Nephron (organoid): ENCODE measurements at regions not wholly inside any gene's neighbourhood (a gene's known extent, or its start where the extent isn't known, plus 50 kb on each side); places are given as distances from the start of the nearest gene placed in this dataset.
"Not testable (repeated sequence)": the region's sequence is repeated elsewhere in the genome, so short reads cannot be mapped to it uniquely, and the experiment has no call there.

Experiments
- H3K27ac Mint-ChIP-seq, 3 experiments: 2 replicates each; pipeline ENCODE4 v1.8.0; 2020; ENCODE audit warnings: mixed read lengths in 3 of 3, mild to moderate bottlenecking in 2 of 3, moderate library complexity in 1 of 3
- H3K27me3 Mint-ChIP-seq: 2 replicates; pipeline ENCODE4 v1.8.0; 2021; ENCODE audit warnings: low read depth, mild to moderate bottlenecking, moderate library complexity, mixed read lengths
- H3K36me3 Mint-ChIP-seq: 2 replicates; pipeline ENCODE4 v1.8.0; 2020; ENCODE audit warnings: low read depth, mixed read lengths
- H3K4me1 Mint-ChIP-seq: 2 replicates; pipeline ENCODE4 v1.8.0; 2020; ENCODE audit warnings: mixed read lengths
- H3K4me3 Mint-ChIP-seq, 3 experiments: 2 replicates each; pipeline ENCODE4 v1.8.0; 2020; ENCODE audit warnings: mild to moderate bottlenecking in 3 of 3, mixed read lengths in 3 of 3, moderate library complexity in 2 of 3
- H3K9me3 Mint-ChIP-seq: 2 replicates; pipeline ENCODE4 v1.8.0; 2020; ENCODE audit warnings: mixed read lengths
- TF ChIP-seq, protein P1 (sequence below), 3 experiments: fragments of 200-600 bp; sonication (generic); IDR thresholded peaks; one replicate each; pipeline ENCODE4 v1.5.0; 2021; ENCODE audit warnings: antibody characterized with exemption in 3 of 3; ENCODE audit not compliant: unreplicated experiment in 3 of 3

- Mint-ChIP-seq H3K4me1 (peaks cover 17% of the 10 kb centered on the region), H3K9me3 (no peaks in the 10 kb centered on the region), H3K36me3 (no peaks in the 10 kb centered on the region), H3K27ac (no peak overlapping the region), H3K27me3 (peaks cover 4% of the 10 kb centered on the region), H3K4me3 (no peak overlapping the region)
- TF ChIP-seq, protein P1, sequence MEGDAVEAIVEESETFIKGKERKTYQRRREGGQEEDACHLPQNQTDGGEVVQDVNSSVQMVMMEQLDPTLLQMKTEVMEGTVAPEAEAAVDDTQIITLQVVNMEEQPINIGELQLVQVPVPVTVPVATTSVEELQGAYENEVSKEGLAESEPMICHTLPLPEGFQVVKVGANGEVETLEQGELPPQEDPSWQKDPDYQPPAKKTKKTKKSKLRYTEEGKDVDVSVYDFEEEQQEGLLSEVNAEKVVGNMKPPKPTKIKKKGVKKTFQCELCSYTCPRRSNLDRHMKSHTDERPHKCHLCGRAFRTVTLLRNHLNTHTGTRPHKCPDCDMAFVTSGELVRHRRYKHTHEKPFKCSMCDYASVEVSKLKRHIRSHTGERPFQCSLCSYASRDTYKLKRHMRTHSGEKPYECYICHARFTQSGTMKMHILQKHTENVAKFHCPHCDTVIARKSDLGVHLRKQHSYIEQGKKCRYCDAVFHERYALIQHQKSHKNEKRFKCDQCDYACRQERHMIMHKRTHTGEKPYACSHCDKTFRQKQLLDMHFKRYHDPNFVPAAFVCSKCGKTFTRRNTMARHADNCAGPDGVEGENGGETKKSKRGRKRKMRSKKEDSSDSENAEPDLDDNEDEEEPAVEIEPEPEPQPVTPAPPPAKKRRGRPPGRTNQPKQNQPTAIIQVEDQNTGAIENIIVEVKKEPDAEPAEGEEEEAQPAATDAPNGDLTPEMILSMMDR (IDR thresholded peaks at IDR 0.05; ENCODE audit: unreplicated experiment in 3 of 3) = no peak
Observed at GRCh38 chr1:115440733-115441132, 102.7 kb upstream of the NGF start.

GRCh38 chr1:115439520-115439919, 101.5 kb upstream of the NGF start:
- H3K27ac Mint-ChIP-seq, H3K27me3 Mint-ChIP-seq, H3K9me3 Mint-ChIP-seq: not testable (repeated sequence)

GRCh38 chr1:115437196-115437595, 99.1 kb upstream of the NGF start:
- H3K4me1 Mint-ChIP-seq = peaks cover 35% of the 10 kb centered on the region
- TF ChIP-seq, protein P1 (IDR thresholded peaks at IDR 0.05; ENCODE audit: unreplicated experiment in 3 of 3) = no peak
- no peaks in the 10 kb centered on the region for H3K36me3 Mint-ChIP-seq
- H3K27ac Mint-ChIP-seq = no peak overlapping the region
- no peaks in the 10 kb centered on the region for H3K9me3 Mint-ChIP-seq
- H3K27me3 Mint-ChIP-seq = peaks cover 4% of the 10 kb centered on the region
- no peak overlapping the region for H3K4me3 Mint-ChIP-seq

More at GRCh38 chr1:115439520-115439919, 101.5 kb upstream of the NGF start:
- H3K36me3 Mint-ChIP-seq, H3K4me3 Mint-ChIP-seq: not testable (repeated sequence)
- H3K4me1 Mint-ChIP-seq = peaks cover 23% of the 10 kb centered on the region

DNA sequence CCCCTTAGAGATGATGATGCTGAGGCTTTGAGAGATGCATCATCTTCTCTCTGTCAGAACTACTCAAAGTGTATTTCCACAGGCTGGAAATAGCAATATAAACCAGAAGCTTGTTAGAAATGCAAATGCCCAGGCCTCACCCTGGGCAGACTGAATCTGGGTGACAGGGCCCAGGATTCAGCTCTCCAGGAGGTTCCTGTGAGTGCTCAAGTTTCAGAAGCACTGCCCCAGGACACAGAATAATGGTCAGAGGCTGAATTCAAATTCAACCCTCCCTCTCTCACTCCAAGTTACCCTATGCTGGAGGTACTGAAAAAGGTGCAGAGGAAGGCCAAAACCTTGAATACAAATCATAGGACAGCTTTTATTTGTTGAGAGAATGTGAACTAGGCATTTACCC, 98.5 kb upstream of the NGF start:
- Mint-ChIP-seq H3K36me3 (no peaks in the 10 kb centered on the region), H3K4me3 (no peak overlapping the region), H3K9me3 (no peaks in the 10 kb centered on the region), H3K27ac (no peak overlapping the region), H3K27me3 (peaks cover 4% of the 10 kb centered on the region), H3K4me1 (peaks cover 35% of the 10 kb centered on the region)
- TF ChIP-seq, protein P1 (IDR thresholded peaks at IDR 0.05; ENCODE audit: unreplicated experiment in 3 of 3) = no peak

DNA sequence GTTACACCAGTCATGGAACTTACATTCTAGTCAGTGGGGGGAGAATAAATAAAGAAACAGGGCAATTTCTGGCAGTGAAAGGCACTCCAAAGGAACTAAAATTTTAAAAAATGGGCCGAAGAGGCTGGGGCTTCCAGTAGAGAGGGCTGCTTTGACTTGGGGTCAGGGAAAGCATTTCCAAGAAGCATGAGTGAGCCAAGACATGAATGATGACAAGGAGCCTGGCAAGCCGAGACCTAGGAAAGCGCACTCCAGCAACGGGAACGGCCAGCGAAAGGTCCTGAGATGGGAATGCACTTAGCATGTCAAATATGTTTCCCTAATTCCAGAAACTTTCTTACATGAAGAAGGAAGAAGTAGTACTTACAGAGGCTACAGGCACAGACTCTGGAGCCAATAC, 95.4 kb upstream of the NGF start:
- Mint-ChIP-seq H3K9me3 (no peaks in the 10 kb centered on the region), H3K27ac (peak overlapping the region in 1 of 3 experiments; percentile 69), H3K4me3 (no peak overlapping the region), H3K36me3 (no peaks in the 10 kb centered on the region), H3K4me1 (peaks cover 24% of the 10 kb centered on the region), H3K27me3 (peaks cover 4% of the 10 kb centered on the region)
- TF ChIP-seq, protein P1 (IDR thresholded peaks at IDR 0.05; ENCODE audit: unreplicated experiment in 3 of 3) = no peak

- Mint-ChIP-seq H3K9me3 (no peaks in the 10 kb centered on the region), H3K27ac (no peak overlapping the region), H3K27me3 (no peaks in the 10 kb centered on the region)
Observed at GRCh38 chr1:115432061-115432460, 94.0 kb upstream of the NGF start.

More at GRCh38 chr1:115432061-115432460, 94.0 kb upstream of the NGF start:
- TF ChIP-seq, protein P1 (IDR thresholded peaks at IDR 0.05; ENCODE audit: unreplicated experiment in 3 of 3) = no peak
- Mint-ChIP-seq H3K4me3 (no peak overlapping the region), H3K4me1 (peaks cover 21% of the 10 kb centered on the region), H3K36me3 (no peaks in the 10 kb centered on the region)
